H1 (cell line): ENCODE measurements at regions not wholly inside any gene's neighbourhood (a gene's known extent, or its start where the extent isn't known, plus 50 kb on each side); places are given as distances from the start of the nearest gene placed in this dataset.

Source experiments
- ASH2L ChIP-seq: fragments of 200-600, 300-600 bp; sonication (generic); IDR thresholded peaks from one replicate; pipeline ENCODE4 v1.7.1; 2017; ENCODE audit warnings: low read length
- ATF3 ChIP-seq: IDR thresholded peaks from 2 replicates; pipeline ENCODE4 v1.6.1; 2011; ENCODE audit warnings: low read depth, mild to moderate bottlenecking, low read length; ENCODE audit not compliant: insufficient read depth
- CBX5 ChIP-seq: fragments of 300-800, 300-1000 bp; sonication (generic); IDR thresholded peaks from 2 replicates; pipeline ENCODE4 v1.7.1; 2016; ENCODE audit warnings: antibody characterized with exemption, low read length, low read depth
- CHD7 ChIP-seq: fragments of 300-600 bp; sonication (generic); IDR thresholded peaks from 2 replicates; pipeline ENCODE4 v1.7.1; 2012; ENCODE audit warnings: low read length, moderate library complexity, mild to moderate bottlenecking, inconsistent platforms; ENCODE audit not compliant: insufficient replicate concordance
- EGR1 ChIP-seq: IDR thresholded peaks from 2 replicates; pipeline ENCODE4 v1.6.1; 2011; ENCODE audit warnings: low read depth, low read length, borderline replicate concordance
- GTF2F1 ChIP-seq: IDR thresholded peaks from 2 replicates; pipeline ENCODE4 v1.6.1; 2012; ENCODE audit warnings: low read depth, low read length, improper control_type of control experiment, borderline replicate concordance
- KDM1A ChIP-seq: fragments of 200-600, 300-600 bp; sonication (generic); IDR thresholded peaks from 2 replicates; pipeline ENCODE4 v1.7.1; 2016; ENCODE audit warnings: mild to moderate bottlenecking, low read length, borderline replicate concordance
- MAX ChIP-seq: IDR thresholded peaks from 2 replicates; pipeline ENCODE4 v1.6.1; 2012; ENCODE audit warnings: inconsistent platforms
- NRF1 ChIP-seq: IDR thresholded peaks from 2 replicates; pipeline ENCODE4 v1.6.1; 2011; ENCODE audit warnings: mild to moderate bottlenecking, low read depth, low read length, improper control_type of control experiment
- POLR2A ChIP-seq, 2 experiments: IDR thresholded peaks; 1 replicate in 1 of 2; 2 replicates in 1 of 2; pipeline ENCODE4 v1.6.1; 2011; ENCODE audit warnings: low read depth in 2 of 2, low read length in 2 of 2, mild to moderate bottlenecking in 2 of 2; ENCODE audit errors: control extremely low read depth in 1 of 2
- POU5F1 ChIP-seq: IDR thresholded peaks from 2 replicates; pipeline ENCODE4 v1.6.1; 2011; ENCODE audit warnings: low read depth, mild to moderate bottlenecking, low read length, moderate library complexity
- RFX5 ChIP-seq: IDR thresholded peaks from 2 replicates; pipeline ENCODE4 v1.6.1; 2011; ENCODE audit warnings: low read depth, low read length, improper control_type of control experiment, borderline replicate concordance
- SP2 ChIP-seq: IDR thresholded peaks from 2 replicates; pipeline ENCODE4 v1.6.1; 2012; ENCODE audit warnings: mild to moderate bottlenecking, low read length, inconsistent platforms

DNA sequence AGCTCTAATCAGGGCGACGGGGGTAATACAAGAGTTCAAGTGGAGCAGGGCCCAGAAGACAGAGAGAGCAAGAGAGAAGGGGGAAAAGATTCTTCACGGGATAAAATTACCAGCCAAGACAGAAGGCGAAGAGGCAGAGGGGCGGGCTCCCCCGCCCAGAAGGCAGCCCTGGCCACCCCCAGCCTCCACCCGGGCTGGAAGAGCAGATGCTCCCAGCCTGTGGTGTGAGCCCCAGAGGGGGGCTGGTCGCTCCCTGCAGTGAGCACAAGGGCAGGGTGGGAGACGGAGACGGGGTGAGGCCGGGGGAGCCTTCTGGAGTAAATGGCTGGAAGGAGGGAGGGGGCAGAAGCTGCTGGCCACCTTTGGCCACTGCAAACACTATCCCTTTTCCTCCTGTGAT, 1035.6 kb downstream of the VRK1 start (continued):
- TF ChIP-seq CHD7: no peak
- TF ChIP-seq GTF2F1: no peak
- no peak for TF ChIP-seq RFX5
- no peak for TF ChIP-seq KDM1A
- TF ChIP-seq MAX: no peak
- no peak for TF ChIP-seq ATF3
- TF ChIP-seq NRF1: no peak
- TF ChIP-seq SP2: no peak
- TF ChIP-seq POU5F1: no peak
- no peak for TF ChIP-seq EGR1
- no peak for TF ChIP-seq POLR2A (IDR thresholded peaks at IDR 0.05; ENCODE audit: control extremely low read depth in 1 of 2, low read depth in 2 of 2, low read length in 2 of 2)
- no peak for TF ChIP-seq CBX5
- TF ChIP-seq ASH2L: no peak
